ENCODE measurements at regions not wholly inside any gene's neighbourhood (a gene's known extent, or its start where the extent isn't known, plus 50 kb on each side); places are given as distances from the start of the nearest gene placed in this dataset.

GRCh38 chr16:52928955-52929354 is 123.7 kb downstream of the CHD9NB start:
- Histone ChIP-seq H3K4me1 (replicated peaks in 1 of 2) (no peaks in the 10 kb centered on the region), H3K9me3 (replicated peaks in 1 of 3) (no peaks in the 10 kb centered on the region), H3K27me3 (no peaks in the 10 kb centered on the region), H3K36me3 (replicated peaks in 1 of 2) (no peaks in the 10 kb centered on the region), H3K4me3 (no peak overlapping the region), H3K27ac (no peak overlapping the region)
- DNase-seq = no peak
- TF ChIP-seq POLR2A (IDR thresholded peaks at IDR 0.05) = no peak
- TF ChIP-seq CTCF (IDR thresholded peaks at IDR 0.05) = no peak
- intact Hi-C loops (cut with DNase I) = no loop called here
- WGBS, 4 donors = 50 to 64% (median 62%) methylated on average over 3 of the region's 3 CpGs

GRCh38 chr16:52925143-52925542 is 127.6 kb downstream of the CHD9NB start:
- 47 to 50% (median 48%) methylated on average over 4 of the region's 4 CpGs for WGBS, 4 donors
- TF ChIP-seq CTCF (IDR thresholded peaks at IDR 0.05) = no peak
- TF ChIP-seq POLR2A (IDR thresholded peaks at IDR 0.05) = no peak
- no peaks in the 10 kb centered on the region for H3K27me3 ChIP-seq
- no peak for DNase-seq
- H3K27ac ChIP-seq = no peak overlapping the region
- intact Hi-C loops (cut with DNase I) = no loop called here
- no peaks in the 10 kb centered on the region for H3K9me3 ChIP-seq (replicated peaks in 1 of 3)
- H3K36me3 ChIP-seq (replicated peaks in 1 of 2) = no peaks in the 10 kb centered on the region
- no peak overlapping the region for H3K4me3 ChIP-seq
- H3K4me1 ChIP-seq (replicated peaks in 1 of 2) = no peaks in the 10 kb centered on the region

GRCh38 chr16:52924162-52924561 is 128.5 kb downstream of the CHD9NB start:
- no peaks in the 10 kb centered on the region for H3K36me3 ChIP-seq (replicated peaks in 1 of 2)
- intact Hi-C loops (cut with DNase I) = no loop called here
- H3K4me3 ChIP-seq = no peak overlapping the region
- no peak for DNase-seq
- whole genome bisulfite sequencing, 4 donors = 66 to 77% (median 72%) methylated on average over 4 of the region's 4 CpGs
- H3K4me1 ChIP-seq (replicated peaks in 1 of 2) = no peaks in the 10 kb centered on the region
- no peak for TF ChIP-seq CTCF (IDR thresholded peaks at IDR 0.05)
- no peak for TF ChIP-seq POLR2A (IDR thresholded peaks at IDR 0.05)
- H3K27ac ChIP-seq = no peak overlapping the region
- H3K9me3 ChIP-seq (replicated peaks in 1 of 3) = no peaks in the 10 kb centered on the region
- no peaks in the 10 kb centered on the region for H3K27me3 ChIP-seq

GRCh38 chr16:52921104-52921503 is 131.6 kb downstream of the CHD9NB start:
- 53 to 62% (median 62%) methylated on average over 8 of the region's 8 CpGs for WGBS, 4 donors
- no peaks in the 10 kb centered on the region for H3K27me3 ChIP-seq
- no peak for DNase-seq
- H3K9me3 ChIP-seq (replicated peaks in 1 of 3) = no peaks in the 10 kb centered on the region
- H3K27ac ChIP-seq = no peak overlapping the region
- H3K36me3 ChIP-seq (replicated peaks in 1 of 2) = no peaks in the 10 kb centered on the region
- no peak overlapping the region for H3K4me3 ChIP-seq
- no peak for TF ChIP-seq POLR2A (IDR thresholded peaks at IDR 0.05)
- TF ChIP-seq CTCF (IDR thresholded peaks at IDR 0.05) = no peak
- intact Hi-C loops (cut with DNase I) = no loop called here
- no peaks in the 10 kb centered on the region for H3K4me1 ChIP-seq (replicated peaks in 1 of 2)
